Endothelial cell of umbilical vein (primary cell): ENCODE measurements at regions not wholly inside any gene's neighbourhood (a gene's known extent, or its start where the extent isn't known, plus 50 kb on each side); places are given as distances from the start of the nearest gene placed in this dataset.

Source experiments
- BruUV-seq: library from RNA; stranded (reverse); fragments of 400-500 nt; replicated peaks from 2 replicates; lab custom pipeline; 2021; lab: Mats Ljungman, UMichigan
- CTCF ChIA-PET: fragments of 300-600, 350-600 bp; sonication (Branson Sonifier 250); formaldehyde crosslinking; loops from one replicate; lab custom pipeline; 2021; ENCODE audit warnings: antibody characterized with exemption, inconsistent platforms; lab: Charles Lee
- POLR2A ChIA-PET: fragments of 300-600, 350-600 bp; sonication (Branson Sonifier 250); formaldehyde crosslinking; loops from one replicate; lab custom pipeline; 2021; ENCODE audit warnings: antibody characterized with exemption, inconsistent platforms; lab: Charles Lee
- DNase-seq: peaks from one replicate; pipeline ENCODE4 v3.0.0-alpha.2; 2011; ENCODE audit warnings: low read depth, low spot score
- FAIRE-seq: peaks from 2 replicates; lab custom pipeline; 2011; peaks lifted over from hg19 to GRCh38; lab: Jason Lieb, UNC
- H2AFZ ChIP-seq: 2 replicates; pipeline ENCODE4 v1.6.0; 2012; ENCODE audit warnings: low read depth, low read length, control low read depth, inconsistent platforms
- H3K27ac ChIP-seq: 2 replicates; pipeline ENCODE4 v1.5.1; 2011; ENCODE audit warnings: low read depth, mild to moderate bottlenecking, control low read depth, low read length, moderate library complexity; ENCODE audit not compliant: insufficient read depth
- H3K27me3 ChIP-seq, 2 experiments: 2 replicates each; pipeline versions ENCODE4 v1.6.0 to v1.6.1; 2011; ENCODE audit warnings: low read length in 2 of 2, mixed read lengths in 1 of 2; ENCODE audit not compliant: control insufficient read depth in 2 of 2, insufficient read depth in 2 of 2
- H3K36me3 ChIP-seq, 2 experiments: 2 replicates in 1 of 2; 3 replicates in 1 of 2; pipeline ENCODE4 v1.5.1; 2011; ENCODE audit warnings: low read length in 2 of 2, mild to moderate bottlenecking in 1 of 2, moderate library complexity in 1 of 2; ENCODE audit not compliant: control insufficient read depth in 2 of 2, insufficient read depth in 2 of 2; ENCODE audit errors: extremely low read depth in 1 of 2
- H3K4me1 ChIP-seq: 3 replicates; pipeline ENCODE4 v1.5.1; 2011; ENCODE audit warnings: mild to moderate bottlenecking, low read length; ENCODE audit not compliant: control insufficient read depth, insufficient read depth; ENCODE audit errors: extremely low read depth
- H3K4me2 ChIP-seq: 2 replicates; pipeline ENCODE4 v1.6.1; 2011; ENCODE audit warnings: low read length, control low read depth, mixed read lengths; ENCODE audit not compliant: insufficient read depth
- H3K4me3 ChIP-seq, 3 experiments: fragments of 200-600 bp in 1 of 3; sonication (generic), shearing (Covaris generic) in 1 of 3; replicated peaks in 1 of 3; 2 replicates each; pipeline ENCODE4 v1.5.1; 2011 to 2016; ENCODE audit warnings: control low read depth in 3 of 3, low read length in 3 of 3, mild to moderate bottlenecking in 2 of 3, inconsistent platforms in 1 of 3, low read depth in 1 of 3, moderate library complexity in 1 of 3; ENCODE audit not compliant: insufficient read depth in 1 of 3
- H3K79me2 ChIP-seq: 2 replicates; pipeline ENCODE4 v1.6.0; 2012; ENCODE audit warnings: low read length, inconsistent platforms; ENCODE audit not compliant: control insufficient read depth, insufficient read depth
- H3K9ac ChIP-seq: replicated peaks from 2 replicates; pipeline ENCODE3; 2011; ENCODE audit warnings: low read length, control low read depth; ENCODE audit not compliant: insufficient read depth; ENCODE audit errors: extremely low read depth
- H3K9me1 ChIP-seq: replicated peaks from 3 replicates; pipeline ENCODE4 v1.6.0; 2011; ENCODE audit warnings: mild to moderate bottlenecking, low read length; ENCODE audit not compliant: control insufficient read depth, insufficient read depth; ENCODE audit errors: extremely low read depth
- H3K9me3 ChIP-seq: replicated peaks from 2 replicates; pipeline ENCODE4 v1.5.1; 2012; ENCODE audit warnings: low read length, inconsistent platforms; ENCODE audit not compliant: control insufficient read depth, insufficient read depth
- H4K20me1 ChIP-seq: replicated peaks from 2 replicates; pipeline ENCODE3; 2011; ENCODE audit warnings: mild to moderate bottlenecking, low read length; ENCODE audit not compliant: control insufficient read depth, insufficient read depth; ENCODE audit errors: extremely low read depth
- CTCF ChIP-seq, 2 donors: IDR thresholded peaks; 1 replicate in 1 of 2; 2 replicates in 1 of 2; pipeline ENCODE4 v1.5.1; 2011; ENCODE audit warnings: low read length in 2 of 2, mild to moderate bottlenecking in 2 of 2, moderate library complexity in 2 of 2, control low read depth in 1 of 2, inconsistent platforms in 1 of 2, low read depth in 1 of 2; ENCODE audit not compliant: insufficient read depth in 1 of 2; ENCODE audit errors: extremely low read depth in 1 of 2
- EZH2 ChIP-seq: IDR thresholded peaks from 2 replicates; pipeline ENCODE4 v1.6.1; 2012; ENCODE audit warnings: borderline replicate concordance, low read depth, mild to moderate bottlenecking, moderate library complexity, low read length, inconsistent platforms; ENCODE audit not compliant: severe bottlenecking
- FOS ChIP-seq: IDR thresholded peaks from 2 replicates; pipeline ENCODE4 v1.6.1; 2011; ENCODE audit warnings: mild to moderate bottlenecking, low read length, moderate library complexity, borderline replicate concordance; ENCODE audit not compliant: insufficient read depth
- GATA2 ChIP-seq: IDR thresholded peaks from 2 replicates; pipeline ENCODE4 v1.7.0; 2011; ENCODE audit warnings: low read depth, mild to moderate bottlenecking, moderate library complexity, mixed read lengths, low read length; ENCODE audit not compliant: insufficient read length, insufficient read depth
- JUN ChIP-seq: IDR thresholded peaks from 2 replicates; pipeline ENCODE4 v1.6.1; 2011; ENCODE audit warnings: borderline replicate concordance, low read depth; ENCODE audit not compliant: insufficient read length, insufficient read depth
- MAX ChIP-seq: IDR thresholded peaks from 2 replicates; pipeline ENCODE4 v1.6.1; 2011; ENCODE audit not compliant: insufficient read depth, insufficient read length
- MYC ChIP-seq: IDR thresholded peaks from one replicate; pipeline ENCODE4 v1.6.1; 2011; ENCODE audit warnings: mild to moderate bottlenecking, low read depth, low read length
- POLR2A ChIP-seq: IDR thresholded peaks from 2 replicates; pipeline ENCODE4 v1.6.1; 2012; ENCODE audit warnings: low read depth, mild to moderate bottlenecking, control low read depth, low read length
- POLR2AphosphoS5 ChIP-seq: IDR thresholded peaks from 2 replicates; pipeline ENCODE4 v1.6.1; 2012; ENCODE audit warnings: low read depth, mild to moderate bottlenecking, control low read depth, low read length, moderate library complexity; ENCODE audit not compliant: insufficient read depth
- dilution Hi-C: fragments of 300-500 bp; cut with MboI; formaldehyde crosslinking; loops from one replicate; pipeline ENCODE4 v1.15.0; 2019; ENCODE audit warnings: low sequenced_read_pairs; ENCODE audit not compliant: extremely low pct_ligation_motif_present
- intact Hi-C: fragments of 100-400 bp; cut with micrococcal nuclease; formaldehyde crosslinking; loops from one replicate; pipeline ENCODE4 v1.10.0; 2022

GRCh38 chr10:113239566-113240350, 289.7 kb downstream of the TCF7L2 start:
- Histone ChIP-seq H3K27me3 (no peaks in the 10 kb centered on the region), H3K79me2 (no peaks in the 10 kb centered on the region), H3K27ac (no peak overlapping the region), H3K9me3 (no peaks in the 10 kb centered on the region), H3K4me2 (no peak overlapping the region), H2AFZ (no peak overlapping the region), H3K9me1 (no peaks in the 10 kb centered on the region), H3K36me3 (no peaks in the 10 kb centered on the region), H3K4me1 (no peaks in the 10 kb centered on the region), H3K9ac (no peak overlapping the region), H4K20me1 (no peaks in the 10 kb centered on the region), H3K4me3 (no peak overlapping the region)
- dilution Hi-C loops (no loop called here), intact Hi-C loops (no loop called here)
- TF ChIP-seq MAX: no peak
- no peak for TF ChIP-seq MYC
- no peak for TF ChIP-seq EZH2
- TF ChIP-seq GATA2: no peak
- no peak for TF ChIP-seq FOS
- no peak for TF ChIP-seq POLR2A
- TF ChIP-seq CTCF (IDR thresholded peaks at IDR 0.05; ENCODE audit: extremely low read depth in 1 of 2, insufficient read depth in 1 of 2, low read depth in 1 of 2, low read length in 2 of 2): no peak
- TF ChIP-seq POLR2AphosphoS5: no peak
- TF ChIP-seq JUN: no peak
- CTCF ChIA-PET: no interaction called here
- POLR2A ChIA-PET: no interaction called here
- FAIRE-seq (no peak), DNase-seq (no peak)
- BruUV-seq: no TSS peak
